Hepatocyte (in vitro differentiated cells): ENCODE measurements at regions not wholly inside any gene's neighbourhood (a gene's known extent, or its start where the extent isn't known, plus 50 kb on each side); places are given as distances from the start of the nearest gene placed in this dataset.
"Not testable (repeated sequence)": the region's sequence is repeated elsewhere in the genome, so short reads cannot be mapped to it uniquely, and the experiment has no call there.

ENCODE experiments used
- CTCF ChIP-seq: fragments of 200-600 bp; sonication (generic); IDR thresholded peaks from 2 replicates; pipeline ENCODE4 v1.5.1; 2016; ENCODE audit warnings: antibody characterized with exemption, mild to moderate bottlenecking; ENCODE audit not compliant: poor library complexity
- EZH2phosphoT487 ChIP-seq: fragments of 200-600 bp; sonication (generic); IDR thresholded peaks from one replicate; pipeline ENCODE4 v1.6.1; 2018; ENCODE audit warnings: antibody characterized with exemption, mild to moderate bottlenecking, low read depth, moderate library complexity; ENCODE audit not compliant: unreplicated experiment, severe bottlenecking

- TF ChIP-seq CTCF, EZH2phosphoT487: not testable (repeated sequence)
Measured at GRCh38 chr10:30196559-30196958, 137.2 kb upstream of the JCAD start.
